Liver (tissue), 8 donors: ENCODE measurements at regions not wholly inside any gene's neighbourhood (a gene's known extent, or its start where the extent isn't known, plus 50 kb on each side); places are given as distances from the start of the nearest gene placed in this dataset.
A peak's percentile ranks its signal among the peaks of the same experiment; 100 is the strongest.

Source experiments
- DNase-seq: peaks from one replicate; pipeline ENCODE4 v3.0.0-alpha.2; 2017; ENCODE audit warnings: low spot score
- H3K27ac ChIP-seq, 2 donors: one replicate each; pipeline ENCODE4 v1.7.0; 2013; ENCODE audit warnings: inconsistent platforms in 2 of 2, low read length in 2 of 2, control low read depth in 1 of 2, low read depth in 1 of 2, mild to moderate bottlenecking in 1 of 2
- H3K27me3 ChIP-seq, 4 donors: one replicate each; pipeline versions ENCODE4 v1.6.1 to v1.7.0; 2013; ENCODE audit warnings: low read length in 3 of 4, inconsistent platforms in 1 of 4, mild to moderate bottlenecking in 1 of 4, moderate library complexity in 1 of 4; ENCODE audit not compliant: control insufficient read depth in 4 of 4, insufficient read depth in 4 of 4
- H3K36me3 ChIP-seq, 4 donors: one replicate each; pipeline versions ENCODE4 v1.6.1 to v1.7.0; 2013; ENCODE audit warnings: low read length in 3 of 4, mild to moderate bottlenecking in 3 of 4, low read depth in 1 of 4, moderate library complexity in 1 of 4; ENCODE audit not compliant: control insufficient read depth in 4 of 4, insufficient read depth in 3 of 4
- H3K4me1 ChIP-seq, 4 donors: one replicate each; pipeline versions ENCODE4 v1.6.1 to v1.7.0; 2013; ENCODE audit warnings: low read length in 3 of 4, mild to moderate bottlenecking in 3 of 4, moderate library complexity in 1 of 4; ENCODE audit not compliant: control insufficient read depth in 4 of 4, insufficient read depth in 4 of 4
- H3K4me3 ChIP-seq, 3 donors: one replicate each; pipeline versions ENCODE4 v1.6.1 to v1.7.0; 2013; ENCODE audit warnings: low read length in 3 of 3, control low read depth in 1 of 3, low read depth in 1 of 3, mild to moderate bottlenecking in 1 of 3
- H3K9ac ChIP-seq, 2 donors: one replicate each; pipeline ENCODE4 v1.7.0; 2013; ENCODE audit warnings: low read length in 2 of 2, mild to moderate bottlenecking in 2 of 2, moderate library complexity in 2 of 2, control low read depth in 1 of 2, low read depth in 1 of 2
- H3K9me3 ChIP-seq, 4 donors: one replicate each; pipeline versions ENCODE4 v1.6.1 to v1.7.0; 2013; ENCODE audit warnings: low read length in 3 of 4; ENCODE audit not compliant: control insufficient read depth in 4 of 4
- CTCF ChIP-seq: fragments of 150-350 bp; IDR thresholded peaks from 2 replicates; pipeline ENCODE4 v1.5.1; 2017; ENCODE audit warnings: improper control_type of control experiment, low read depth, low read length; ENCODE audit not compliant: missing input control
- FOXA1 ChIP-seq: IDR thresholded peaks from 2 replicates; pipeline ENCODE4 v1.6.1; 2016; ENCODE audit warnings: antibody characterized with exemption
- FOXA2 ChIP-seq: IDR thresholded peaks from 2 replicates; pipeline ENCODE4 v1.6.1; 2016; ENCODE audit warnings: antibody characterized with exemption
- GABPA ChIP-seq, 2 donors: IDR thresholded peaks in 1 of 2; conservative IDR thresholded peaks in 1 of 2; 2 replicates each; pipeline ENCODE4 v1.6.1; 2016; ENCODE audit warnings: antibody characterized with exemption in 2 of 2, mild to moderate bottlenecking in 1 of 2, moderate library complexity in 1 of 2
- HNF4A ChIP-seq, 2 donors: conservative IDR thresholded peaks; 2 replicates each; pipeline ENCODE4 v1.6.1; 2016; ENCODE audit warnings: antibody characterized with exemption in 2 of 2, mild to moderate bottlenecking in 2 of 2
- JUND ChIP-seq, 2 donors: IDR thresholded peaks; 2 replicates each; pipeline ENCODE4 v1.6.1; 2016; ENCODE audit warnings: antibody characterized with exemption in 2 of 2
- NR2F2 ChIP-seq: IDR thresholded peaks from 2 replicates; pipeline ENCODE4 v1.6.1; 2016; ENCODE audit warnings: antibody characterized with exemption
- RAD21 ChIP-seq, 2 donors: IDR thresholded peaks; 2 replicates each; pipeline ENCODE4 v1.6.1; 2016; ENCODE audit warnings: antibody characterized with exemption in 2 of 2, mild to moderate bottlenecking in 2 of 2
- REST ChIP-seq: IDR thresholded peaks from 2 replicates; pipeline ENCODE4 v1.6.1; 2016; ENCODE audit warnings: antibody characterized with exemption, mild to moderate bottlenecking
- RXRA ChIP-seq, 2 donors: IDR thresholded peaks; 2 replicates each; pipeline ENCODE4 v1.6.1; 2017 to 2018; ENCODE audit warnings: antibody characterized with exemption in 2 of 2, mild to moderate bottlenecking in 1 of 2
- ZBTB33 ChIP-seq: IDR thresholded peaks from 2 replicates; pipeline ENCODE4 v1.6.1; 2016; ENCODE audit warnings: antibody characterized with exemption
- WGBS: extraction: QIAGEN DNeasy Blood & Tissue Kit; methylation state at CpG from one replicate; pipeline ENCODE4 v1.1.7; 2013; 5-methylcytosine and 5-hydroxymethylcytosine counted together
- donor health status: healthy.
- donor health status: healthy.
- donor health status: healthy.
- donor health status: healthy.
- donor health status: healthy.

- no peak for DNase-seq
- no peak overlapping the region for H3K9ac ChIP-seq
- no peaks in the 10 kb centered on the region for H3K27me3 ChIP-seq
- H3K27ac ChIP-seq, result no peak overlapping the region
- TF ChIP-seq JUND (IDR thresholded peaks at IDR 0.05) (no peak), HNF4A (conservative IDR thresholded peaks at IDR 0.05) (peak in 1 of 2 donors; percentile 38)
- H3K4me1 ChIP-seq, result peaks cover 0 to 8% (median 0%) of the 10 kb centered on the region in 4 donors
- peaks cover 0 to 2% (median 0%) of the 10 kb centered on the region in 4 donors for H3K9me3 ChIP-seq
- no peaks in the 10 kb centered on the region for H3K36me3 ChIP-seq
- WGBS, result 86% methylated on average over 6 of the region's 6 CpGs
- H3K4me3 ChIP-seq, result no peak overlapping the region
Measured at GRCh38 chr4:38233727-38234480, 273.7 kb downstream of the PTTG2 start.

- Histone ChIP-seq H3K9ac (no peak overlapping the region), H3K4me1 (peaks cover 0 to under 1% (median 0%) of the 10 kb centered on the region in 4 donors), H3K36me3 (no peaks in the 10 kb centered on the region), H3K4me3 (no peak overlapping the region), H3K9me3 (peaks cover 0 to 2% (median 0%) of the 10 kb centered on the region in 4 donors), H3K27ac (no peak overlapping the region), H3K27me3 (no peaks in the 10 kb centered on the region)
- DNase-seq, result no peak
- TF ChIP-seq RXRA (IDR thresholded peaks at IDR 0.05) (no peak), FOXA1 (no peak), REST (no peak)
- 89% methylated on average over 3 of the region's 3 CpGs for WGBS
Measured at GRCh38 chr4:38235354-38235753, 275.2 kb downstream of the PTTG2 start.

GRCh38 chr4:38236003-38236402 is 275.8 kb downstream of the PTTG2 start:
- H3K4me3 ChIP-seq, result no peak overlapping the region
- 91% methylated on average over 8 of the region's 8 CpGs for WGBS
- no peak for DNase-seq
- no peak for TF ChIP-seq FOXA2
- TF ChIP-seq RAD21 (IDR thresholded peaks at IDR 0.05), result no peak
- TF ChIP-seq GABPA (IDR thresholded peaks at IDR 0.05 in 1 of 2, conservative IDR thresholded peaks at IDR 0.05 in 1 of 2), result no peak
- no peak for TF ChIP-seq ZBTB33
- no peak for TF ChIP-seq NR2F2
- TF ChIP-seq CTCF, result no peak
- TF ChIP-seq REST, result no peak
- no peaks in the 10 kb centered on the region for H3K36me3 ChIP-seq
- no peak overlapping the region for H3K9ac ChIP-seq
- H3K27me3 ChIP-seq, result no peaks in the 10 kb centered on the region
- peaks cover 0 to 2% (median 0%) of the 10 kb centered on the region in 4 donors for H3K9me3 ChIP-seq
- no peak overlapping the region for H3K27ac ChIP-seq
- H3K4me1 ChIP-seq, result no peaks in the 10 kb centered on the region
